IgD-negative memory B cell (primary cell): ENCODE measurements at regions not wholly inside any gene's neighbourhood (a gene's known extent, or its start where the extent isn't known, plus 50 kb on each side); places are given as distances from the start of the nearest gene placed in this dataset.

Source experiments
- H3K27ac Mint-ChIP-seq, 3 donors: one replicate each; pipeline ENCODE4 v1.8.0; 2020 to 2022; ENCODE audit warnings: mild to moderate bottlenecking in 3 of 3, mixed read lengths in 3 of 3, moderate library complexity in 1 of 3
- H3K27me3 Mint-ChIP-seq: one replicate; pipeline ENCODE4 v1.8.0; 2021; ENCODE audit warnings: mixed read lengths
- H3K36me3 Mint-ChIP-seq: one replicate; pipeline ENCODE4 v1.8.0; 2020; ENCODE audit warnings: mild to moderate bottlenecking, mixed read lengths
- H3K4me1 Mint-ChIP-seq, 3 donors: one replicate each; pipeline ENCODE4 v1.8.0; 2020 to 2022; ENCODE audit warnings: mixed read lengths in 3 of 3, mild to moderate bottlenecking in 1 of 3
- H3K4me3 Mint-ChIP-seq, 4 donors: one replicate each; pipeline ENCODE4 v1.8.0; 2020 to 2022; ENCODE audit warnings: mild to moderate bottlenecking in 4 of 4, mixed read lengths in 4 of 4, moderate library complexity in 3 of 4
- H3K9me3 Mint-ChIP-seq, 3 donors: one replicate each; pipeline ENCODE4 v1.8.0; 2020 to 2021; ENCODE audit warnings: mixed read lengths in 3 of 3, mild to moderate bottlenecking in 1 of 3

- Mint-ChIP-seq H3K36me3 (no peaks in the 10 kb centered on the region), H3K4me1 (no peaks in the 10 kb centered on the region), H3K4me3 (no peak overlapping the region), H3K27ac (no peak overlapping the region), H3K27me3 (no peaks in the 10 kb centered on the region), H3K9me3 (peaks cover 4 to 5% (median 5%) of the 10 kb centered on the region in 3 donors)
Observed at GRCh38 chr5:4653475-4653874, 486.7 kb upstream of the ADAMTS16 start.

DNA sequence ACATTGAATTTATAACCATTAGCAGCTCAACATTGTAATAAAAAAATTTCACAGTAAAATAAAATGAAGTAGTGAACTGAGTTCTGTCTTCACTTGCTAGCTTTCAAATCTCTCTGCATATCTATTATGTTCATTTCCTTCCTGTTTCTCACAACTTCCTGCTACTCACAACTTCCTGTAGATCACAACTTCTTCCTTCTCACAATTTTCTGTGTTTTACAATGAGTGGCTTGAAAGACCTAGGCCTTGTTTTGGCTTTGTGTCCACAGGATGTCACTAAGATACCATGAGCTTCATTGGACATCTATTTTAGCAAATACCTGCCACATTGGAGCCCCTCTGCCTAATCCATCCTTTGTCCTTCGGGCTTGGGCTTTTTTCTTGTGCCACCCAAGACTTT, 480.3 kb upstream of the ADAMTS16 start:
- no peaks in the 10 kb centered on the region for H3K36me3 Mint-ChIP-seq
- peaks cover 1% of the 10 kb centered on the region for H3K27me3 Mint-ChIP-seq
- no peak overlapping the region for H3K27ac Mint-ChIP-seq
- H3K9me3 Mint-ChIP-seq: peaks cover 5 to 16% (median 10%) of the 10 kb centered on the region in 3 donors
- no peak overlapping the region for H3K4me3 Mint-ChIP-seq
- H3K4me1 Mint-ChIP-seq: no peaks in the 10 kb centered on the region

- Mint-ChIP-seq H3K27me3 (peaks cover 1% of the 10 kb centered on the region), H3K36me3 (no peaks in the 10 kb centered on the region), H3K27ac (no peak overlapping the region)
Observed at GRCh38 chr5:4661326-4661725, 478.8 kb upstream of the ADAMTS16 start.

DNA sequence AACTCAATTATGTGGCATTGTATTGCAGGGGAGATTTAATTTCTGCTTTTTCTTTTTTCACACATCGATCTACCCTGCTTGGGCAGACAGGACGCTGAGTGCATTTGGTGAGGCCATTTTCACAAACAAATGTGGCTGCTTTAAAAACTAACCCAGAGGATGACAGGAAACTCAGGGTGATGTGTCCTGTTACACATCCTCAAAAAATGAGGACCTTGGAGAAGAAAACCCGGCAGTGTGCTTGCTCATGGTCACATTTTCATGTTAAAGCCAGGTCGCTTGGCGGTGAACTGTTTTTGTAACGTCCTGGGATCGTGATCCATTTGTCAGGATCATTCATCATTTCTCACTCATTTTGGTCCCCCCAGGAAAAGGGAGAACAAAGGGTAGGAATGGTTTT, 478.3 kb upstream of the ADAMTS16 start:
- peaks cover 3 to 16% (median 10%) of the 10 kb centered on the region in 3 donors for H3K9me3 Mint-ChIP-seq

More at GRCh38 chr5:4661326-4661725, 478.8 kb upstream of the ADAMTS16 start:
- H3K9me3 Mint-ChIP-seq: peaks cover 5 to 16% (median 10%) of the 10 kb centered on the region in 3 donors
- H3K4me3 Mint-ChIP-seq: no peak overlapping the region
- no peaks in the 10 kb centered on the region for H3K4me1 Mint-ChIP-seq

DNA sequence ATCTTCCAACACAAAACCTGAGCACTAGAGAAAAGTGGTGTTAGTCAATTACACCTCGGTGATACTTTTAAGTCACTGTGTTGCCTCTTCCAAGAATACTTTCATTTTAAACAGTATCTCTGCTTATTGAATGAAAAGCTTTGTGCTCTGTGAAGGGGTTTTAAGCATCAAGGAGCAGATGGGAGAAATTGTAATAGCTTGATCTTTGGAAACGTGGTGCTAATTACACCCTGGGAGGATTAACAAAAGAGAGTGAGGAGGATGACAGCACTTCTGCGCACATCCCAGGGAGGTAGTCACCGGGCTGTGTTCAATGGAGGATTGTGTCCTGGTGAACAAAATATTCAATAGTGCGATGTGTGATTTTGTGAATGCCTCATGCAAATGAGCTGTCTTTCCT, 477.4 kb upstream of the ADAMTS16 start:
- H3K27ac Mint-ChIP-seq: no peak overlapping the region
- peaks cover 3 to 16% (median 10%) of the 10 kb centered on the region in 3 donors for H3K9me3 Mint-ChIP-seq
- no peak overlapping the region for H3K4me3 Mint-ChIP-seq
- H3K27me3 Mint-ChIP-seq: peaks cover 1% of the 10 kb centered on the region
- H3K36me3 Mint-ChIP-seq: no peaks in the 10 kb centered on the region
- no peaks in the 10 kb centered on the region for H3K4me1 Mint-ChIP-seq

More for the DNA sequence above, 478.3 kb upstream of the ADAMTS16 start:
- Mint-ChIP-seq H3K4me1 (no peaks in the 10 kb centered on the region), H3K36me3 (no peaks in the 10 kb centered on the region), H3K27me3 (peaks cover 1% of the 10 kb centered on the region), H3K4me3 (no peak overlapping the region), H3K27ac (no peak overlapping the region)

- peaks cover 2 to 7% (median 4%) of the 10 kb centered on the region in 3 donors for H3K9me3 Mint-ChIP-seq
- H3K4me3 Mint-ChIP-seq: no peak overlapping the region
- no peaks in the 10 kb centered on the region for H3K36me3 Mint-ChIP-seq
- H3K4me1 Mint-ChIP-seq: no peaks in the 10 kb centered on the region
- no peak overlapping the region for H3K27ac Mint-ChIP-seq
- H3K27me3 Mint-ChIP-seq: peaks cover 1% of the 10 kb centered on the region
Observed at GRCh38 chr5:4665911-4666310, 474.2 kb upstream of the ADAMTS16 start.

- no peaks in the 10 kb centered on the region for H3K27me3 Mint-ChIP-seq
- H3K27ac Mint-ChIP-seq: no peak overlapping the region
- no peaks in the 10 kb centered on the region for H3K4me1 Mint-ChIP-seq
- H3K9me3 Mint-ChIP-seq: peaks cover 2 to 5% (median 4%) of the 10 kb centered on the region in 3 donors
- H3K4me3 Mint-ChIP-seq: no peak overlapping the region
- H3K36me3 Mint-ChIP-seq: peaks cover 2% of the 10 kb centered on the region
Observed at GRCh38 chr5:4674166-4674565, 466.0 kb upstream of the ADAMTS16 start.

GRCh38 chr5:4676934-4677333, 463.2 kb upstream of the ADAMTS16 start:
- Mint-ChIP-seq H3K36me3 (peaks cover 2% of the 10 kb centered on the region), H3K27ac (no peak overlapping the region), H3K4me3 (no peak overlapping the region), H3K9me3 (peaks cover 2 to 7% (median 5%) of the 10 kb centered on the region in 3 donors), H3K27me3 (no peaks in the 10 kb centered on the region), H3K4me1 (no peaks in the 10 kb centered on the region)

GRCh38 chr5:4684946-4685345, 455.2 kb upstream of the ADAMTS16 start:
- no peaks in the 10 kb centered on the region for H3K4me1 Mint-ChIP-seq
- H3K4me3 Mint-ChIP-seq: no peak overlapping the region
- peak overlapping the region in 1 of 3 donors; percentile 10 for H3K27ac Mint-ChIP-seq
- H3K27me3 Mint-ChIP-seq: no peaks in the 10 kb centered on the region
- no peaks in the 10 kb centered on the region for H3K36me3 Mint-ChIP-seq
- peaks cover 5 to 19% (median 9%) of the 10 kb centered on the region in 3 donors for H3K9me3 Mint-ChIP-seq

GRCh38 chr5:4698596-4698995, 441.5 kb upstream of the ADAMTS16 start:
- peaks cover 7 to 14% (median 7%) of the 10 kb centered on the region in 3 donors for H3K9me3 Mint-ChIP-seq

GRCh38 chr5:4699592-4699991, 440.5 kb upstream of the ADAMTS16 start:
- H3K9me3 Mint-ChIP-seq: peaks cover 7 to 8% (median 7%) of the 10 kb centered on the region in 3 donors
- H3K4me1 Mint-ChIP-seq: no peaks in the 10 kb centered on the region
- no peaks in the 10 kb centered on the region for H3K27me3 Mint-ChIP-seq
- no peak overlapping the region for H3K27ac Mint-ChIP-seq
- H3K36me3 Mint-ChIP-seq: no peaks in the 10 kb centered on the region
- H3K4me3 Mint-ChIP-seq: no peak overlapping the region

More at GRCh38 chr5:4698596-4698995, 441.5 kb upstream of the ADAMTS16 start:
- H3K4me1 Mint-ChIP-seq: no peaks in the 10 kb centered on the region
- H3K4me3 Mint-ChIP-seq: no peak overlapping the region
- no peaks in the 10 kb centered on the region for H3K36me3 Mint-ChIP-seq
- no peak overlapping the region for H3K27ac Mint-ChIP-seq
- no peaks in the 10 kb centered on the region for H3K27me3 Mint-ChIP-seq

- H3K4me1 Mint-ChIP-seq: no peaks in the 10 kb centered on the region
- H3K9me3 Mint-ChIP-seq: peaks cover 7 to 8% (median 7%) of the 10 kb centered on the region in 3 donors
- H3K27ac Mint-ChIP-seq: no peak overlapping the region
- H3K4me3 Mint-ChIP-seq: no peak overlapping the region
- no peaks in the 10 kb centered on the region for H3K36me3 Mint-ChIP-seq
- no peaks in the 10 kb centered on the region for H3K27me3 Mint-ChIP-seq
Observed at GRCh38 chr5:4700069-4700468, 440.1 kb upstream of the ADAMTS16 start.

- H3K9me3 Mint-ChIP-seq: peaks cover 4 to 8% (median 6%) of the 10 kb centered on the region in 3 donors
- H3K27me3 Mint-ChIP-seq: no peaks in the 10 kb centered on the region
- no peaks in the 10 kb centered on the region for H3K36me3 Mint-ChIP-seq
Observed at GRCh38 chr5:4700871-4701270, 439.3 kb upstream of the ADAMTS16 start.

DNA sequence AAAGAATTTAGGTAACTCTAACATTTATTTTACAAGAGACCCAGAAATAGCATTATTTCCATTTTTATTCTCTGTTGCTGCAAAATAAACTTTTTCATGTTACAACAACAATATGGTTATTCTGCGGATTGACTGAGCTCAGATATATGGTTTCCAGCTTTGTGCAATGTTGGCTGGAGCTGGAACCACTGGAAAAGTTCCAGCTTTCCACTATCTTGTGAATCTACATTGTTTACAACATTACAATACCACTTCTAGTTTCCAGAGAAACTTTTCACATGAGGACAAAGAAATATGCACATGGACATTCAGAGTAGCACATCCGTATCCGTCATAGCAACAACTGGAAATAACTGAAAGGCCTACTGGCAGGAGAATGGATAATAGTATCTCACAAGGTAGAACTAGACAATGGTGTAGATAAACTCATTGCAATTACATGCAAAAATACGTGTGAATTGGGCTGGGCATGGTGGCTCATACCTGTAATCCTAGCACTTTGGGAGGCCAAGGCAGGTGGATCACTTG, 436.1 kb upstream of the ADAMTS16 start:
- no peaks in the 10 kb centered on the region for H3K27me3 Mint-ChIP-seq
- H3K9me3 Mint-ChIP-seq: peaks cover 1 to 9% (median 7%) of the 10 kb centered on the region in 3 donors
- H3K27ac Mint-ChIP-seq: no peak overlapping the region
- no peaks in the 10 kb centered on the region for H3K4me1 Mint-ChIP-seq
- no peak overlapping the region for H3K4me3 Mint-ChIP-seq
- no peaks in the 10 kb centered on the region for H3K36me3 Mint-ChIP-seq

More at GRCh38 chr5:4700871-4701270, 439.3 kb upstream of the ADAMTS16 start:
- Mint-ChIP-seq H3K27ac (no peak overlapping the region), H3K4me3 (no peak overlapping the region), H3K4me1 (no peaks in the 10 kb centered on the region)

GRCh38 chr5:4704951-4705350, 435.2 kb upstream of the ADAMTS16 start:
- H3K36me3 Mint-ChIP-seq: no peaks in the 10 kb centered on the region
- H3K27me3 Mint-ChIP-seq: no peaks in the 10 kb centered on the region
- H3K4me3 Mint-ChIP-seq: no peak overlapping the region
- no peaks in the 10 kb centered on the region for H3K4me1 Mint-ChIP-seq
- peaks cover 1 to 7% (median 6%) of the 10 kb centered on the region in 3 donors for H3K9me3 Mint-ChIP-seq
- H3K27ac Mint-ChIP-seq: no peak overlapping the region

DNA sequence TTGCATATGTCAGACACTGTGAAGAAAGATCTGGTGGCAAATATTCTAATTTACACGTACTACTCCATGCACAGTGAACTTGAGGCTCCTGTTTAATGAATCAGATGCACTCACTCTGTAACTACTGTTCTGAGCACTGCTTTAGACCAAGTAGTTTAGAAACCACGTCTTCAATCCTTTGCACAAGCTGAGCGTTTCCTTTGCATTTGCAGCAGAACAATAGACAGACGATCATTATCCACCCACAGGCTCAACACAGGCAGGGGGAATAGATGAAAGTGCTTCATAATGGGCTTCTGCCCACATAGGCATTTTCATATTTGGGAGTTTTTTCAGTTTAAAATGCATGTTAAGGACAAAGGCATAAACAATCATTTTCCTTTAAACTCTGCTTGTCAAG, 423.3 kb upstream of the ADAMTS16 start:
- H3K9me3 Mint-ChIP-seq: peaks cover 2 to 7% (median 5%) of the 10 kb centered on the region in 3 donors
- H3K27ac Mint-ChIP-seq: no peak overlapping the region
- H3K4me1 Mint-ChIP-seq: no peaks in the 10 kb centered on the region
- H3K4me3 Mint-ChIP-seq: no peak overlapping the region
- H3K36me3 Mint-ChIP-seq: no peaks in the 10 kb centered on the region
- H3K27me3 Mint-ChIP-seq: no peaks in the 10 kb centered on the region
